ENCODE measurements at regions not wholly inside any gene's neighbourhood (a gene's known extent, or its start where the extent isn't known, plus 50 kb on each side); places are given as distances from the start of the nearest gene placed in this dataset.

GRCh38 chr10:91062091-91062490 is 141.2 kb upstream of the ANKRD1 start:
- TF ChIP-seq TAF1 (IDR thresholded peaks at IDR 0.05; ENCODE audit: borderline replicate concordance, low read depth, low read length) (no peak), SIN3A (IDR thresholded peaks at IDR 0.05; ENCODE audit: borderline replicate concordance, low read depth, low read length) (no peak), POLR2AphosphoS5 (IDR thresholded peaks at IDR 0.05; ENCODE audit: low read depth, low read length) (no peak), NFIC (IDR thresholded peaks at IDR 0.05; ENCODE audit: borderline replicate concordance) (no peak), MAX (IDR thresholded peaks at IDR 0.05; ENCODE audit: low read depth) (no peak), EZH2phosphoT487 (IDR thresholded peaks at IDR 0.05; ENCODE audit: borderline replicate concordance, low read depth) (no peak)
- TF ChIP-seq, protein P1, sequence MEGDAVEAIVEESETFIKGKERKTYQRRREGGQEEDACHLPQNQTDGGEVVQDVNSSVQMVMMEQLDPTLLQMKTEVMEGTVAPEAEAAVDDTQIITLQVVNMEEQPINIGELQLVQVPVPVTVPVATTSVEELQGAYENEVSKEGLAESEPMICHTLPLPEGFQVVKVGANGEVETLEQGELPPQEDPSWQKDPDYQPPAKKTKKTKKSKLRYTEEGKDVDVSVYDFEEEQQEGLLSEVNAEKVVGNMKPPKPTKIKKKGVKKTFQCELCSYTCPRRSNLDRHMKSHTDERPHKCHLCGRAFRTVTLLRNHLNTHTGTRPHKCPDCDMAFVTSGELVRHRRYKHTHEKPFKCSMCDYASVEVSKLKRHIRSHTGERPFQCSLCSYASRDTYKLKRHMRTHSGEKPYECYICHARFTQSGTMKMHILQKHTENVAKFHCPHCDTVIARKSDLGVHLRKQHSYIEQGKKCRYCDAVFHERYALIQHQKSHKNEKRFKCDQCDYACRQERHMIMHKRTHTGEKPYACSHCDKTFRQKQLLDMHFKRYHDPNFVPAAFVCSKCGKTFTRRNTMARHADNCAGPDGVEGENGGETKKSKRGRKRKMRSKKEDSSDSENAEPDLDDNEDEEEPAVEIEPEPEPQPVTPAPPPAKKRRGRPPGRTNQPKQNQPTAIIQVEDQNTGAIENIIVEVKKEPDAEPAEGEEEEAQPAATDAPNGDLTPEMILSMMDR (IDR thresholded peaks at IDR 0.05), result no peak
- TF ChIP-seq, protein P2, sequence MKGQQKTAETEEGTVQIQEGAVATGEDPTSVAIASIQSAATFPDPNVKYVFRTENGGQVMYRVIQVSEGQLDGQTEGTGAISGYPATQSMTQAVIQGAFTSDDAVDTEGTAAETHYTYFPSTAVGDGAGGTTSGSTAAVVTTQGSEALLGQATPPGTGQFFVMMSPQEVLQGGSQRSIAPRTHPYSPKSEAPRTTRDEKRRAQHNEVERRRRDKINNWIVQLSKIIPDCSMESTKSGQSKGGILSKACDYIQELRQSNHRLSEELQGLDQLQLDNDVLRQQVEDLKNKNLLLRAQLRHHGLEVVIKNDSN (IDR thresholded peaks at IDR 0.05; ENCODE audit: borderline replicate concordance, low read depth), result no peak

Data from SK-N-SH (cell line).